GM18870 (cell line): ENCODE measurements at regions not wholly inside any gene's neighbourhood (a gene's known extent, or its start where the extent isn't known, plus 50 kb on each side); places are given as distances from the start of the nearest gene placed in this dataset.
A peak's percentile ranks its signal among the peaks of the same experiment; 100 is the strongest.

Experiments used
- ATAC-seq: cut with Tn5 transposase; IDR thresholded peaks from one replicate; pipeline ENCODE4 v1.9.1; 2021; ENCODE audit warnings: moderate library complexity; ENCODE audit not compliant: unreplicated experiment

GRCh38 chrX:51954592-51954991 lies 61.2 kb downstream of the MAGED1 start:
- ATAC-seq, result no peak

- peak; percentile 97 for ATAC-seq
Measured at GRCh38 chrX:51955200-51955599, 61.8 kb downstream of the MAGED1 start.

GRCh38 chrX:51956441-51956840 lies 63.0 kb downstream of the MAGED1 start:
- no peak for ATAC-seq

GRCh38 chrX:51975360-51975759 lies 81.9 kb downstream of the MAGED1 start:
- ATAC-seq, result no peak

DNA sequence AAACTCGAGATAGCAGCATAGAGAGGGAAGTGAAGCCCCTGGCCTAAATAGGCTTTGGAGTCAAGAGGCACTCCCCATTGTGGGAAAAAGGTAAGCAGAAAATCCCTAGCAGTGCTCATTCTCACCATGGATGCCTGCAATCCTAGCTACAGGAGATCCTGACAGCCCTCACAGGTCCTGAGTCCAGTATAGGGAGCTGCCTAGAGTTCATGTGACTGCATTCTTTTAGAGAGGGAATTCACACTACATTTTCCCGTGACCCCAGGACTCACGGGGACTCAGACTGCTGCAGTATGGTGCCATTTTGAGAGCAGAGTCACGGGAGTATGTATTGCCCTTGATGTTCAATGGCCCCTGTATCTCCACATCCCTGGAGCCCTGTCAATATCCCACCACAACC lies 82.4 kb downstream of the MAGED1 start:
- no peak for ATAC-seq

DNA sequence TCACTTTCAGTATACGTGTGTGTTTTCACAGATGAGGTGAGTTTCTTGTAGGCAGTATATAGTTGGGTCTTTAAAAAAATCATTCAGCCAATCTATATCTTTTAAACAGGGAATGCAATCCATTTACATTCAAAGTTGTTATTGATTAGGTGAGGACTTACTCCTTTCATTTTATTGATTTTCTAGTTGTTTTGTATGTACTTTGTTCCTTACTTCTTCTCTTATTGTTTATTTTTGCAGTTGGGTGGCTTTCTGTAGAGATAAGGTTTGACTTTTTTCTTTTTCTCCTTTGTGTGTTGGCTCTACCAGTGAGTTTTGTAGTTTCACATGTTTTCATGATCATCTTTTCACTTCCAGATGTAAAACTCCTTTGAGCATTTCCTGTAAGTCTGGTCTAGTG lies 83.1 kb downstream of the MAGED1 start:
- no peak for ATAC-seq
